HG03196 (cell line): ENCODE measurements at regions not wholly inside any gene's neighbourhood (a gene's known extent, or its start where the extent isn't known, plus 50 kb on each side); places are given as distances from the start of the nearest gene placed in this dataset.
"Not testable (repeated sequence)": the region's sequence is repeated elsewhere in the genome, so short reads cannot be mapped to it uniquely, and the experiment has no call there.

Source experiments
- ATAC-seq: cut with Tn5 transposase; IDR thresholded peaks from one replicate; pipeline ENCODE4 v1.9.1; 2021; ENCODE audit not compliant: unreplicated experiment

DNA sequence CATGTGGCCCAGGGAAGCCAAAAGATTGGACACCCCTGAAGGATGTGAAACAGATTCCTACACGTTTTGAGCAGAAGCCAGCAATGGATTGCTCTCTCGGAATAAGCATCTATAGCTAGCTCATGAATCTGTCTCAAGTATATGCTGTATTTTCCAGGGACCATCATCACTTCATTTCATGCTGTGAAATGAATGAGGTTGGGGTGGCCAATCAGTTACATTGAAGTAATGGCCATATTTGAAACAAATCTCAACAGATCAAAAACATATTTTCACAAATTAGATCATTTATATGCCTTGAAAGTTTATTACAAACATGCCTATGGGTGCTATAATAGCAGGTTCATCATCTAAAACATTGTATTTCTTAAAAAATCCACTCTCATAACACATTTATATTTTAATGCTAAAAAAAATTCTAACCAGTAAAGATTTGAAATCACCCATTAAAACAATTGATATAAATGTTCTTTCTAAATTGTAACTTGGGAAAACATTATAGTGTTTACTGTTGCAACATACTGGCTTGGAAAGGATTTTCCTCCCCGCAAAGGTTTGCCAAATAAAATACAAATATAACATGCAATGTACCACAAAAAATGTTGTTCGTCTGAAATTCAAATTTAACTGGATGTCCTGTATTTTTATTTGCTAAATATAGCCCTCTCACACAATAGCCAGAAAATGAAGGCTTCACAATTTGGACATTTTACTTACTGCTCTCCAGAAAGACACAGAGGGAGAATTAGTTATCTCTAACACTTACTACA lies 743.6 kb downstream of the KCNJ2 start:
- no peak for ATAC-seq

DNA sequence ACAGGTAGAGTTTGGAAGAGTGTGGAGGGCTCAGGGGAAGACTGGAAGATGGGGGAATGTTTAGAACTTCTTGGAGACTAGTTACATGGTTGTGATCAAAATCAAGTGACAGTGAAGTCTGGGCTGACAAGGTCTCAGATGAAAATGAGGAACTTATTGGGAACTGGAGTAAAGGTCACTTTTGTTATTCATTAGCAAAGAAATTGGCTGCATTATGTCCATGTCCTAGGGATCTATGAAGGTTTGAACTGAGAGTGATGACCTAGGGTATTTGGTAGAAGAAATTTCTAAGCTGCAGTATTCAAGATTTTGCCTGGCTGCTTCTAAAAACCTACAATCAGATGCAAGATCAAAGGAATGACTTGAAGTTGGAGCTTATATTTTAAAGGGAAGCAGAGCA lies 747.1 kb downstream of the KCNJ2 start:
- no peak for ATAC-seq

DNA sequence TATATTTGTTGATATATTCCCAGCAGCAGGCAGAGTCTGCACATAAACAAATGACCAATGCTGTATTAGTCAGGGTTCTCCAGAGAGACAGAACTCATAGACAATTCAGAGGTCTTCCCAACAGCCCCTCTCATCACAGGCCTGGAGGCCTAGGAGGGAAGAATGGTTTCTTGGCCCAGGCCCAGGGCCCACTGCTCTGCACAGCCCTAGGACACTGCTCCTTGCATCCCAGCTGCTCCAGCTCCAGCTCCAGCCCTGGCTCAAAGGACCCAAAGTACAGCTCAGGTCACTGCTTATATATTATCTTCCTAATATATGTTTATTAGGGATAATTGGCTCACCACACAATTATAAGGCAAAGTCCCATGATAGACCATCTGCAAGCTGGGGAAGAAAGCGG lies 749.9 kb downstream of the KCNJ2 start:
- no peak for ATAC-seq

DNA sequence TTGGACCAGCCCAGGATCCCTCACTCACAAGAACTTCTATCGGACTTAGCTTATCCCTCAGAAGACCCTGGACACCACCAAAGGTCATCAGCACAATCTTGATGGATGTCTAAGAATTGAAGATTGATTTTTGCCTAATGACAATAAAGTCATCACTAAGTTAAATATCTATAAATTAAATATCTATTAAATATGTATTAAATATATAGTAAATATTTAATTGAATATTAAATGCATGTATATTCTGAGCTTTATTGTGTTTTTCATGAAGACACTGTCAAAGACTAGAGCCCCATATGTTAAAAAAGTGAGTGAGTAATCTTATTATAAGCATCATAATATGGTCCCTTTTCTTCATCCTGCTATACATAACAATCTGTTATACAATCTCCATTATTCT lies 751.1 kb downstream of the KCNJ2 start:
- ATAC-seq = no peak

DNA sequence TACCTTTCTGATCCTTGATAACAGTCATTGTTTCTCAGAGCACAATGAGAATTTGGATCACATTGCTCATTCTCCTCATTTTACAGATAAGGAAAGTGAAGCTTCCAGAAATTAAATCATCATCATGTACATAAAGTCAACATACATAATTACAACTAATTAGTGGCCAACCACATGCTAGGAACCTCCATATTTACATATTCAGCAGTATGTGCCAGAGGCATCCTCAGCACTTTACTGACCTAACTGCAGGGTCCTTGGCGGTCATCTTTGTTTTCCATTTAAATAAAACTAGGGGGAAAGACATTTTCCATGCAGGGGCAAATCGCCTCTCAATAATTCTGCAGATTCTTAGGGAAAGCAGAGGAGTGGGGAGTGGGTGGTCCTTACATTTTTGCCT lies 752.9 kb downstream of the KCNJ2 start:
- no peak for ATAC-seq

DNA sequence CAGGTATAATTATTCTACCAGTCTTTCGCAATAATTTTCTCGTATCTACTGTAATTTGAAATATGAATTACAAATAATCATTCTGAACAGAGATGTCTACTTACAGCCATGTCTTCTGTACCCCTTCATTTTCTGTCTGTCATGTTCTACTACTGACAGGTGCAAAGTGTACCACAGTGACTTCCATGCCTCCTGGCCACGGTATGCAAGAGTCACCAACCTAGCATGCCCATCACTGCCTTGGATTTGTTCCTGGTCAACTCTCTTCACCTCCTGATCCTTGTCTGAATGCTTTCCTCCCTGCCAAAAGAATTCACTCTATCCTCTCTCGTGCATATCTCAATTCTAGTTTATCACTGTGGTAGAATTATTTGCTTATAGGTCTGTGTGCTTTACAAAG lies 755.4 kb downstream of the KCNJ2 start:
- ATAC-seq = no peak

DNA sequence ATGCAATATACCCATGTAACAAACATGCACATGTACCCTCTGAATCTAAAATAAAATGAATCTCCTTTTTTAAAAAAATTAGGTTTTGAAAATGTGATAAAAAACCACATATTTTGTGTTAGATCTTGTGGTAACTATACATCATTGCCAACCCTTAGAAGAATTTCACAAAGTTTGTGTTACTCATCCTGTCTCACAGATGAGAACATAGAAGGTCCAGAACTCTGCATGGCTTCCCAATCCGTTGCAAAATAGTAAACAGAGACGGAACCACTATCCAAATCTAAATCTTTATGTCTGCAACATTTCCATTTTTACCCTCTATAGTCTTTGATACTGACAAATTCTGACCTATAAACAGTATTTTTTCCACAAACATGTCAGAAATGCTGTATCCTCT lies 759.9 kb downstream of the KCNJ2 start:
- ATAC-seq = no peak

DNA sequence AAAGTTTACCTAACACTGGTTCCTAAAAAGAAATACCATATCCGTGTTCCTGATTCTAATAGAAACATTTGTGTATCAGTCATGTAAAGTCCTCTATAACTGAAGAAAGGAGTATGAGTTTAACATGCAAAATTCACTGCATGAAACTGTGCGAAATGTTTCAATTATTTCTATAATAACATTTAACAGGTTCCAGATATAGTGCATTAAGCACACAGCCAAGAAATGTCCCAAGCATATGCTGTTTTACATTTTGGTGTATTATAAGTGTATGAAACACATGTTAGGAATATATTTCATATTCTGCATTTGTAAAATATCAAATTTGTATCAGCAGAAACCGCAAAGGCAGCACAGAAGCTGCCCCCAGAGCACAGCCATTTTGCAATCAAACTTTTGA lies 764.9 kb downstream of the KCNJ2 start:
- no peak for ATAC-seq

DNA sequence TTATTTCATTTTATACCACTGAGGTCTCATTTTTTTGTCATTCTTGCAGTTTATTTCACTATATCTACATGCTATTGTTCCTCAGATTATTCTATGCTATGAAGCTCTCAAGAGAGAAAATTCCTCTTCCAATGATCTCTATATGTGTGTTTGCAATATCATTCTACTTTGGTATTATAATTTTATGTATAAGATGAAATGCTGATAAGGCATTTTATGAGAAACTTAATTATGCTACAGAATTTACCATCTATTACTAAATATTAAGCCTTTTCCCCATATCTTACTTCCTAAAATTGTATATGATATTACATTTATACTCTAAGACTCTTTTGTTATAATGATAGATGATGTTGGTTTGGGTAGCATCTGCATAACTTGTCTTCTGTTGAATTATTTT lies 765.5 kb downstream of the KCNJ2 start:
- no peak for ATAC-seq

DNA sequence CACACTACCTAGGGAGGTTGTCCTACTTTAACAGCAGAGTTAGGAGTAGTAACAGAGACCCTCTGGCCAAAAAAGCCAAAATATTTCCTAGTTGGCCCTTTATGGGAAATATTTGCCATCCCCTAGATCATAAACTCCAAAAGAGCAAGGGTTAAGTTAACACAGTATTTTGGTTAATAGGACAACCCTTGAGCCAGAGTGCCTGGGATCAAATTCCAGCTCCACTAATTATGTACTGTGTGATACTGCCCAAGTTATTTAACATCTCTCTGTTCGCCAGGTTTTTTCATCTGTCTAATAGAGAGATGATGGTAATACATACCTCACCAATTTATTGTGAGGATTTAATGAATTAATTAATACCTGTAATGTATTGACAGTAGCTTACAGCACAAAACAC lies 767.4 kb downstream of the KCNJ2 start:
- no peak for ATAC-seq

DNA sequence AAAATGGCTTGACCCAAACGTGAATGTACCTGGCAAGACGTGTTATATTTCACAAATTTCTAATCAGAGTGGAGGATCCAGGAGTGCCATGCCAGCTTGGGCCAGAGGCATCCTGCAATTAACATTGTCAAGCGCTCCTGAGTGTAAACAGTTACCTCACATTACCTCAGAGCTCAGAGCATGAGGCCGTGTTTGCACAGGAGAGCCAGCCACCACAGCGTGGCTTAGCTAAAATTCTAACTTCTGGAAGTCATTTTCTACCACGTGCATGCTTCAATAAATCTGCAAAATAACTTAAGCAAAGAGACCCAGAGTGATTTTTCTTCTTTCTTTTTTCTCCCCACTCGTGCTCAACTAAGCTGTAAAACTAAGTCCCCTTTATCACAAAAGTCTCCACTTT lies 769.0 kb downstream of the KCNJ2 start:
- no peak for ATAC-seq

DNA sequence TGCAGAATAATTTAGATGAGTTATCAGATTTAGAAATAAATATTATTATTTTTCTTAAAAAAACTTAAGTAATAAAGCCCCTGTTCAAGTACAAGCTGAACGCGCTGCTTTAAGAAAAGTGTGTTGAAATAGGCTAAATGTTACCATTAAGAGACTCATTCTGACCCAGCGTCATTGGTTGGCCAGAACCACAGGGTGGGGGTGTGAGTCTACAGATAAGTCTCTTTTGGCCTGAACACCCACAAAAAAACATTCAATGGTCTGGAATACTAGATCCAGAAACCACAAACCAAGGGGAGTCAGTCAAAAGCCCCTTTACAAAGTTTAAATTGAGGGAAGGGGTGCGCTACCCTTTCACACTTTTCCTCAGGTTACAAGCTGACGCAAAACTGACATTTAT lies 776.1 kb downstream of the KCNJ2 start:
- no peak for ATAC-seq

DNA sequence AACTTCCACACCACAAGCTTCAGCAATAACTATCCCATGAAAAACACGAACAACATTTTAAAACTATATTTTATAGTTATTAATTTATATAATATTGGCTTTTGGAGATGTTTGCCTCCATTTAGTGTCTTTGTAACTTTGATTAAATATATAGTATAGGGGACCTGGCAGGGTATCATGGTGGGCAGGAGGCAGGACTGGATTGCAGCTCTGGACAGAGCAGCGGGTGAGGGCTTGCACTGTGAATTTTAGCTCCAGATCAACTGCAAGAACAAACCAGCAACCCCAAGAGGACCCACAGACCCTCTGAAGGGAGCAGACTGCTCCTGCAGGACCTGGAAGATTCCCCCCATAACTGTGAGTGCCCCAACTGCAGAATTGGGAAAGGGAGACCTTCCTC lies 777.9 kb downstream of the KCNJ2 start:
- ATAC-seq = no peak

DNA sequence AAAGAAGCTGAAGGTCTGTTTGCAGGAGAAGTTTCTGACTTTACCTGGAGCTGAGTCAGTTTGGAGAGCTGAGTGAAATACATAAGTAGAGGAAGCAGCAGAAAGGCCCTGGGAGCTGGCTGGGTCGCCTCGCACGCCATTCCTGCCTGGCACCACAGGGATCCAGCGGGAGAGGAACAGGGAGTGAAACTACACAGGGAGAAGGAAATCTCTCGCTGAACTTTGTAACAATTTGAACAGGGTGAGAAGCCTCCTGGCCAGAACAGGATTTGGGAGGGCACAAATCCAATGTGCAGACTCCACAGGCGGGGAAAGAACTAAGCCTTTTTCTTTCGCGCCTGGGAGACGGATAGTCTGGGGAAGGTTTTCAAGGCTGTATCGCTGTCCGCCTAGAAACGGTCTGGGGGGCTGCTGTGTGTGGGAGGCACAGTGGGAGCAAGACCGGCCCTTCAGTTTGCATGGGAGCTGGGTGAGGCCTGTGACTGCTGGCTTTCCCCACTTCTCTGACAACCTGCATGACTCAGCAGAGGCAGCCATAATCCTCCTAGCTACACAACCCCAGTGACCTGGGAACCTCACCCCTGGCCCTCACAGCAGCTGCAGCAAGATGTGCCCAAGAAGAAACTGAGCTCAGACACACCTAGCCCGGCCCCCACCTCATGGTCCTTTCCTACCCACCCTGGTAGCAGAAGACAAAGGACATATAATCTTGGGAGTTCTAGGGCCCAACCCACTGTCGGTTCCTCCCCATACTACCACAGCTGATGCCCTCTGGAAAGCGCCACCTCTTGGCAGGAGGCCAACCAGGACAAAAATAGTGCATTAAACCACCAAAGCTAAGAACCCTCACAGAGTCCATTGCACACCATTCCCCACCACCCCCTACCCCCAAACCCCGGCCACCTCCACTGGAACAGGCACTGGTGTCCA lies 778.6 kb downstream of the KCNJ2 start:
- no peak for ATAC-seq

DNA sequence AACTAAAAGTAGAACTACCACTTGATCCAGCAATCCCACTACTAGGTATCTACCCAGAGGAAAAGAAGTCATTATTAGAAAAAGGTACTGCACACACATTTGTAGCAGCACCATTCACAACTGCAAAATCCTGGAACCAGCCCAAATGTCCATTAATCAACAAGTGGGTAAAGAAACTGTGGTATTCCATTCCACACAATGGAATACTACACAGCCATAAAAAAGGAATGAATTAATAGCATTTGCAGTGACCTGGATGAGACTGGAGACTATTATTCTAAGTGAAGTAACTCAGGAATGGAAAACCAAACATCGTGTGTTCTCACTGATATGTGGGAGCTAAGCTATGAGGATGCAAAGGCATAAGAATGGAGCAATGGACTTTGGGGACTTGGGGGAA lies 783.8 kb downstream of the KCNJ2 start:
- ATAC-seq = not testable (repeated sequence)

DNA sequence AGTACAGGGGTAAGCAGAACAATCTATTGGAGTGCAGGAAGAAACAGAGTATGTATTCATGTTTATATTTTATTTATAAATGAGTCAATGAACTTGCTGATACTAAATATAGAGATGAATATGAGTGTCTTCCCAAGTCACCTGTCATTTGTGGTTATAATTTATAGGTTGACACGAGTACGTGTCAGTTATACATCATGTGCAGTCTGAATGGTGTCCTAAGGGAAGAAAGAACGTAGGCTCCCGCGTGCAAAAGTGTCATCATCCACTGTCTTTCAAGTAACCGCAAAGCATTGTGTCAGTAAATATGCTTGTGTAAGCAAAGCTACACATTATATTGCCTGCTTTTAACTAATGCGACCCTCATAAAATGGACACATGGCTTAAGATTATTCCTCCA lies 786.1 kb downstream of the KCNJ2 start:
- ATAC-seq = no peak

DNA sequence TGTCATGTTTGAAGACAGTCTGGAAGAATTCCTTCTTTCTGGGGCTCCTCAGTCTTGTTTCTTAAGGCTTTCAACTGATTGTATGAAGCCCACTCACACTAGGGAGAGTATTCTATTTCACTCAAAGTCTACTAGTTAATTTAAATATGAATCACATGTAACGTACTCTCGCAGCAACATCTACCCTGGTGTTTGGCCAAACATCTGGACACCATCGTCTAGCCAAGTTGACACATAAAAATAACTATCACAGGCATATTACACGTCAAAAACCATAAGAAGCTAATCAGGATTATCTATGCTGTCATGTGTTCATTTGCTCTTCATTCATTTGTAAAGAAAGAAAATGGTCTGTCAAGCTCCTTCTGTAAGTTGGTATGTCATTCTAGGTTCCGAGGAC lies 787.4 kb downstream of the KCNJ2 start:
- ATAC-seq = no peak

DNA sequence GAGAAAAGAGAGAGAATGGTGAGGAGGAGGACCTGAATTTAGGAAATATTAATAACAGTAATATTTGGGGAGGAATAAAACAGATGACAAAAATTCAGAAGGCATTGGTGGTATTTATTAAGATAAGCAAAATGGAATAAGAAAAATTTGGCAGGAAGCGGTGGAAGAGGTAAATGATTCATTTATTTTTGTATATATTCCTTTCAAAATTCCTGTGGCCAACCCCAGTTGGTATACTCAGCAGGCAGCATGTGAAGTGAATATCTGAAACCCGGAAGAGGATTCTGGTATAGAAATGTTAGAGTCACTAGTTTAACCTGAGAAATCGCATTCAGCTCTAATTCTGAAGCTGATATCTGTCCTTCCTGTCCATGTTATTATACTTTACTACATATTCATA lies 792.0 kb downstream of the KCNJ2 start:
- no peak for ATAC-seq

DNA sequence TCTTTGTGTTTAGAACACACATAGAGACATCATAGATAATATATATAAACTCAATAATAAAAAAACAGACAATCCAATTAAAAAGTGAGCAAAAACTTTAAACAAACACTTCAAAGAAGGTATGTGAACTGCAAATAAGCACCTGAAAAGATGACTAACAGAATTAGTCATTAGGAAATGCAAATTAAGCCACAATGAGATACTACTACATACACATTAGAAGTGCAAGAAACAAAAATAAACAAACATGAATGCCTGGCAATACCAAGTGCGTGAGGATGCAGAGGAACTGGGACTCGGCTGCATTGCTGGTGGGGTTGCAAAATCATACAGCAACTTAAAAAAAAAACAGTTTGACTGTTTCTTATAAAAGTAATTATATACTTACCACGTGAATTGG lies 799.0 kb downstream of the KCNJ2 start:
- ATAC-seq = no peak

DNA sequence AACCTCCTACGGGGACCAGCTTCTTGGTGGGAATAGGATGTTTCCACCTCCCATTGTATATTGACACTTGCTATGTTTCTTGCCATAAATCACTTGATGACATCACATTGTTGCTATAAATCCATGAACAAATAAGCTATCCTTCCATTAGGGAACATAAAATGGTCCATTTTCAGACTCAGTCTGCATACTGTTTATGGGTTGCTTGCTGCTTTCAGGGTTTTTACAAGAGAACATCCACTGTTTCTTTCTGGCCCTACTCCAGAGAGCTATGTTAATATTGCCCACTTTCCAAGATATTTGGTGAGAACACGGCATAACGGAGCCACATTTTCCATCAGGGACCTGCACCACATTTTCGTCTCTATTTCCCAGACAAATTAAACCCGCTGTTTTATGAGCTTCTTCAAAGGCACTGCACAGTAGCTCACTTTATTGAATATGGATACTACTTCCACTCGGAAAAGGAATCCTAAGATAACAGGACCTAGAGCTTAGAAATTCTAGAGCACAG lies 800.2 kb downstream of the KCNJ2 start:
- ATAC-seq = no peak

DNA sequence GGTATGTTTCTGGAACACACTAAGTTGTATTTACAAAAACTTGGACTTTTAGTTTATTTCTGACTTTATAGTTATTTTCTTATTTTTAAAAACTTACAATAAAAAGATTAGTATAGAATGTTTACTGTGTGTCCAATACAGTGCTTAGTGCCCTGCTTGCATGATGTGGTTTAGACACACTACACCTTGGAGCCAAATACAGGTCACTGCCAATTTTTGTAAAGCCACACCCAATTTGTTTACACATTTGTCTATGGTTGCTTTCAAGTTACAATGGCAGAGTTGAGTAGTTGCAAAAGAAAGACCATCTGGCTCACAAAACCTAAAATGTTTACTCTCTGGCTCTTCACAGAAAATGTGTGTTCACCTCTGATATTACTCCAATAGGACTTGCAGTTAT lies 807.1 kb downstream of the KCNJ2 start:
- no peak for ATAC-seq

DNA sequence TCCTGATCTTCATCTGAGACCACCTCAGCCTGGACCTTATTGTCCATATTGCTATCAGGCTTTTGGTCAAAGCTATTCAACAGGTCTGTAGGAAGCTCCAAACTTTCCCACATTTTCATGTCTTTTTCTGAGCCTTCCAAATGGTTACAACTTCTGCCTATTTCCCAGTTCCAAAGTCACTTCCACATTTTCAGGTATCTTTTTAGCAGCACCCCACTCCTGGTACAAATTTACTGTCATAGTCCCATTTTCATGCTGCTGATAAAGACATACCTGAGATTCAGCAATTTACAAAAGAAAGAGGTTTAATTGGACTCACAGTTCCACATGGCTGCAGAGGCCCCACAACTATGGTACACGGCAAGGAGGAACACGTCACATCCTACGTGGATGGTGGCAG lies 815.5 kb downstream of the KCNJ2 start:
- ATAC-seq = no peak
